ENCODE measurements at regions not wholly inside any gene's neighbourhood (a gene's known extent, or its start where the extent isn't known, plus 50 kb on each side); places are given as distances from the start of the nearest gene placed in this dataset.

- TF ChIP-seq MXD4 (CRISPR knock-in tag; IDR thresholded peaks at IDR 0.05; ENCODE audit: borderline replicate concordance): no peak
- TF ChIP-seq NFATC4 (CRISPR knock-in tag; IDR thresholded peaks at IDR 0.05): no peak
- no peak for TF ChIP-seq ETV6 (CRISPR knock-in tag; IDR thresholded peaks at IDR 0.05)
- no peak for TF ChIP-seq ZNF138 (CRISPR knock-in tag; conservative IDR thresholded peaks at IDR 0.05)
- no peak for TF ChIP-seq JAZF1 (CRISPR knock-in tag; IDR thresholded peaks at IDR 0.05)
- no peak for TF ChIP-seq JUN (CRISPR knock-in tag; IDR thresholded peaks at IDR 0.05)
Measured at GRCh38 chr2:215664847-215665525, 229.1 kb upstream of the FN1 start (continued).

DNA sequence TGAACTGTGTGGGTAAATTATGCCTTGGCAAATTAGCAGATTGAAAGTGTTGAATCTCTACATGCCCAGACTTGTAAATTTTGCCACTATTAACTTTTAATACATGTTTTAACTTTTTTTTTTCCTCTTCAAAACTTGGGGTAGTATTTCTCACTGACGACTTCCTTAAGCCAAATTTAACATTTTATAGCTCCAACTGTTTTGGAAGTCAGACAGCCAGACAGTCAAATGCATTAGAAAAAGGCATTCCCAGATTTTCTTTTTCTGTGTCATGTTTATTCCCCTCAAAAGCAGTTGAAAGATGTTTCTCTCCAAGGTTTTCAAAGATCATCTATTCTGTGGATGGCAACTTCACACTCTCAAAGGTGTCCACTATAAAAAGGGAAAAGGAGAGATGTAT, 226.8 kb upstream of the FN1 start:
- no peaks in the 10 kb centered on the region for H3K36me3 Mint-ChIP-seq
- H3K9me3 Mint-ChIP-seq: peaks cover 5% of the 10 kb centered on the region; the same call in 1 of the 2 replicates
- POLR2A ChIA-PET: interaction anchor here (0.6 kb wide), 1 partner anchor 387 kb away, joined by 3 read pairs; no protein-coding TSS in a partner anchor
- ATAC-seq (no peak), DNase-seq (ENCODE audit: low spot score) (no peak)
- H3K4me1 Mint-ChIP-seq: no peaks in the 10 kb centered on the region
- TF ChIP-seq CREB1 (CRISPR knock-in tag; IDR thresholded peaks at IDR 0.05) (no peak), CBFB (CRISPR knock-in tag; IDR thresholded peaks at IDR 0.05; ENCODE audit: low read depth) (no peak), SMAD4 (CRISPR knock-in tag; IDR thresholded peaks at IDR 0.05) (no peak), ZNF121 (CRISPR knock-in tag; IDR thresholded peaks at IDR 0.05) (no peak), GTF2I (CRISPR knock-in tag; conservative IDR thresholded peaks at IDR 0.05) (no peak), JUN (CRISPR knock-in tag; IDR thresholded peaks at IDR 0.05) (no peak), NFYB (CRISPR knock-in tag; conservative IDR thresholded peaks at IDR 0.05; ENCODE audit: low read depth) (no peak), ZNF219 (CRISPR knock-in tag; IDR thresholded peaks at IDR 0.05; ENCODE audit: borderline replicate concordance) (no peak)
- TF ChIP-seq, protein P1, sequence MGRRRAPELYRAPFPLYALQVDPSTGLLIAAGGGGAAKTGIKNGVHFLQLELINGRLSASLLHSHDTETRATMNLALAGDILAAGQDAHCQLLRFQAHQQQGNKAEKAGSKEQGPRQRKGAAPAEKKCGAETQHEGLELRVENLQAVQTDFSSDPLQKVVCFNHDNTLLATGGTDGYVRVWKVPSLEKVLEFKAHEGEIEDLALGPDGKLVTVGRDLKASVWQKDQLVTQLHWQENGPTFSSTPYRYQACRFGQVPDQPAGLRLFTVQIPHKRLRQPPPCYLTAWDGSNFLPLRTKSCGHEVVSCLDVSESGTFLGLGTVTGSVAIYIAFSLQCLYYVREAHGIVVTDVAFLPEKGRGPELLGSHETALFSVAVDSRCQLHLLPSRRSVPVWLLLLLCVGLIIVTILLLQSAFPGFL (CRISPR knock-in tag; IDR thresholded peaks at IDR 0.05; ENCODE audit: borderline replicate concordance): no peak
- no peak overlapping the region for H3K4me3 Mint-ChIP-seq
- H3K27ac Mint-ChIP-seq: no peak overlapping the region
- H3K27me3 Mint-ChIP-seq (ENCODE audit: low read depth): no peaks in the 10 kb centered on the region
- CTCF ChIA-PET: no interaction called here

DNA sequence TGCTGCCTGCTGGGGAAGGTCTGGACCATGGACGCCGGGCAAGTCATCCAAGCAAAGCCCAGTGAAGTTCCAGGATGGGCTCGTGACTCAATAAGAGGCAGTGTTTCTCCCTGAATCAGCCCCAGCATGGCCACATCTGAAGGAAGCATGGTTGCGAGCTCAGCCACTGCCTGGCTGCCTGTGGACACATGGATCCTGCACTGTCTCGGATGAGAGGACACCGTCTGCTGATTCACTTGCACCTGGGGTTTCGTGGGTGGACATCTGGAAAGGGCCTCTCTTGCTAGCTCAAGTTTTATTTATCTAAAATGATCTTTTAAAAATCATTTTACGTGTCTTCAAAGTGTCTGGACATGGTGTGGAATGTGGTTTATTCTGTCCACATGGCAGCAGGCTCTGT, 224.8 kb upstream of the FN1 start:
- H3K9me3 Mint-ChIP-seq: no peaks in the 10 kb centered on the region
- ATAC-seq (no peak), DNase-seq (ENCODE audit: low spot score) (no peak)
- H3K27ac Mint-ChIP-seq: no peak overlapping the region
- H3K27me3 Mint-ChIP-seq (ENCODE audit: low read depth): no peaks in the 10 kb centered on the region
- H3K36me3 Mint-ChIP-seq: no peaks in the 10 kb centered on the region
- CTCF ChIA-PET: no interaction called here
- POLR2A ChIA-PET: no interaction called here
- no peak overlapping the region for H3K4me3 Mint-ChIP-seq
- H3K4me1 Mint-ChIP-seq: no peaks in the 10 kb centered on the region
- TF ChIP-seq NFE2L1 (CRISPR knock-in tag; IDR thresholded peaks at IDR 0.05): no peak
- TF ChIP-seq, protein P2, sequence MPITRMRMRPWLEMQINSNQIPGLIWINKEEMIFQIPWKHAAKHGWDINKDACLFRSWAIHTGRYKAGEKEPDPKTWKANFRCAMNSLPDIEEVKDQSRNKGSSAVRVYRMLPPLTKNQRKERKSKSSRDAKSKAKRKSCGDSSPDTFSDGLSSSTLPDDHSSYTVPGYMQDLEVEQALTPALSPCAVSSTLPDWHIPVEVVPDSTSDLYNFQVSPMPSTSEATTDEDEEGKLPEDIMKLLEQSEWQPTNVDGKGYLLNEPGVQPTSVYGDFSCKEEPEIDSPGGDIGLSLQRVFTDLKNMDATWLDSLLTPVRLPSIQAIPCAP (CRISPR knock-in tag; IDR thresholded peaks at IDR 0.05): no peak
- no peak for TF ChIP-seq ZMAT4 (CRISPR knock-in tag; IDR thresholded peaks at IDR 0.05)
- no peak for TF ChIP-seq NFATC4 (CRISPR knock-in tag; IDR thresholded peaks at IDR 0.05)
- TF ChIP-seq, protein P3, sequence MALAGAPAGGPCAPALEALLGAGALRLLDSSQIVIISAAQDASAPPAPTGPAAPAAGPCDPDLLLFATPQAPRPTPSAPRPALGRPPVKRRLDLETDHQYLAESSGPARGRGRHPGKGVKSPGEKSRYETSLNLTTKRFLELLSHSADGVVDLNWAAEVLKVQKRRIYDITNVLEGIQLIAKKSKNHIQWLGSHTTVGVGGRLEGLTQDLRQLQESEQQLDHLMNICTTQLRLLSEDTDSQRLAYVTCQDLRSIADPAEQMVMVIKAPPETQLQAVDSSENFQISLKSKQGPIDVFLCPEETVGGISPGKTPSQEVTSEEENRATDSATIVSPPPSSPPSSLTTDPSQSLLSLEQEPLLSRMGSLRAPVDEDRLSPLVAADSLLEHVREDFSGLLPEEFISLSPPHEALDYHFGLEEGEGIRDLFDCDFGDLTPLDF (CRISPR knock-in tag; IDR thresholded peaks at IDR 0.05): no peak
- TF ChIP-seq, protein P4, sequence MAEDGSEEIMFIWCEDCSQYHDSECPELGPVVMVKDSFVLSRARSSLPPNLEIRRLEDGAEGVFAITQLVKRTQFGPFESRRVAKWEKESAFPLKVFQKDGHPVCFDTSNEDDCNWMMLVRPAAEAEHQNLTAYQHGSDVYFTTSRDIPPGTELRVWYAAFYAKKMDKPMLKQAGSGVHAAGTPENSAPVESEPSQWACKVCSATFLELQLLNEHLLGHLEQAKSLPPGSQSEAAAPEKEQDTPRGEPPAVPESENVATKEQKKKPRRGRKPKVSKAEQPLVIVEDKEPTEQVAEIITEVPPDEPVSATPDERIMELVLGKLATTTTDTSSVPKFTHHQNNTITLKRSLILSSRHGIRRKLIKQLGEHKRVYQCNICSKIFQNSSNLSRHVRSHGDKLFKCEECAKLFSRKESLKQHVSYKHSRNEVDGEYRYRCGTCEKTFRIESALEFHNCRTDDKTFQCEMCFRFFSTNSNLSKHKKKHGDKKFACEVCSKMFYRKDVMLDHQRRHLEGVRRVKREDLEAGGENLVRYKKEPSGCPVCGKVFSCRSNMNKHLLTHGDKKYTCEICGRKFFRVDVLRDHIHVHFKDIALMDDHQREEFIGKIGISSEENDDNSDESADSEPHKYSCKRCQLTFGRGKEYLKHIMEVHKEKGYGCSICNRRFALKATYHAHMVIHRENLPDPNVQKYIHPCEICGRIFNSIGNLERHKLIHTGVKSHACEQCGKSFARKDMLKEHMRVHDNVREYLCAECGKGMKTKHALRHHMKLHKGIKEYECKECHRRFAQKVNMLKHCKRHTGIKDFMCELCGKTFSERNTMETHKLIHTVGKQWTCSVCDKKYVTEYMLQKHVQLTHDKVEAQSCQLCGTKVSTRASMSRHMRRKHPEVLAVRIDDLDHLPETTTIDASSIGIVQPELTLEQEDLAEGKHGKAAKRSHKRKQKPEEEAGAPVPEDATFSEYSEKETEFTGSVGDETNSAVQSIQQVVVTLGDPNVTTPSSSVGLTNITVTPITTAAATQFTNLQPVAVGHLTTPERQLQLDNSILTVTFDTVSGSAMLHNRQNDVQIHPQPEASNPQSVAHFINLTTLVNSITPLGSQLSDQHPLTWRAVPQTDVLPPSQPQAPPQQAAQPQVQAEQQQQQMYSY (CRISPR knock-in tag; IDR thresholded peaks at IDR 0.05): no peak
- no peak for TF ChIP-seq TCF7 (CRISPR knock-in tag; IDR thresholded peaks at IDR 0.05; ENCODE audit: low read depth)
- TF ChIP-seq ZNF263 (CRISPR knock-in tag; IDR thresholded peaks at IDR 0.05; ENCODE audit: low read depth): no peak
- no peak for TF ChIP-seq AFF4 (CRISPR knock-in tag; IDR thresholded peaks at IDR 0.05; ENCODE audit: borderline replicate concordance)
- no peak for TF ChIP-seq FOXP1 (CRISPR knock-in tag; IDR thresholded peaks at IDR 0.05; ENCODE audit: borderline replicate concordance)
